Tongue (tissue), 1 donor: ENCODE measurements at regions not wholly inside any gene's neighbourhood (a gene's known extent, or its start where the extent isn't known, plus 50 kb on each side); places are given as distances from the start of the nearest gene placed in this dataset.

Experiments used
- DNase-seq: peaks from one replicate; pipeline ENCODE4 v3.0.0-alpha.2; 2015

DNA sequence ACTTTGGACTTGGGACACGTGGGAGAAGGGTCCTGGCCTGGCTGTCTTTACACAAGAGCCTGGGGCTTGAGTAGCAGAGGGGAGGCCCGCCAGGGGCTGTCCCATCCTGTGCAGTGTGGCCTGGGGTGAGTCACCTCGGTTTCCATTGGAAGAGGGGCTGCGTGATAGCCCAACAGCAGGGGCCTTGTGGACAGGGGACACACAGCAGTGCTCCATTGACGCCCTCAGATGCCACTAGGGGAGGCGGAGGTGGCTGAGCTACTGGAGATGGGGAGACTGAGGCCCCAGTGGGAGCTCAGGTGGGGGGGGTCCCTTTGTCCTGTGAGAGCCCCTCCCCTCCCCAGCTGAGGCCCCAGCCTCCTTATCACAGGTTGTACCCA, 50.0 kb upstream of the RNU6ATAC start:
- no peak for DNase-seq

- DNase-seq, result no peak
These were observed 50.5 kb upstream of the RNU6ATAC start for GRCh38 chr9:134214766-134215419.

DNA sequence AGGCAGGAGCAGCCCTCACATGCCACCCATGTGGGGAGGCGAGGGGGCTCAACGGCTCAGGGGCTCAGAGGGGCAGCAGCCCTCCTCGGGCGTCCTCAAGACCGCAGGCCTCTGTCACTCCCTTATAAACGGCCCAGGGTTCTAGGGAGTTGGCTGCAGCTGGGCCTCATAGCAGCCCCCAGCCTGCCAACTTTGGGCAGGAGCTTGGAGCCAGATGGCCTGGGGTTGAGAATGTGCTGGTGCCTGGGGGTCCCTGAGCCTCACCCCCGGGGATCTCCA, 51.0 kb upstream of the RNU6ATAC start:
- no peak for DNase-seq

GRCh38 chr9:134215699-134216448, 51.5 kb upstream of the RNU6ATAC start:
- peak; percentile 73 for DNase-seq

DNA sequence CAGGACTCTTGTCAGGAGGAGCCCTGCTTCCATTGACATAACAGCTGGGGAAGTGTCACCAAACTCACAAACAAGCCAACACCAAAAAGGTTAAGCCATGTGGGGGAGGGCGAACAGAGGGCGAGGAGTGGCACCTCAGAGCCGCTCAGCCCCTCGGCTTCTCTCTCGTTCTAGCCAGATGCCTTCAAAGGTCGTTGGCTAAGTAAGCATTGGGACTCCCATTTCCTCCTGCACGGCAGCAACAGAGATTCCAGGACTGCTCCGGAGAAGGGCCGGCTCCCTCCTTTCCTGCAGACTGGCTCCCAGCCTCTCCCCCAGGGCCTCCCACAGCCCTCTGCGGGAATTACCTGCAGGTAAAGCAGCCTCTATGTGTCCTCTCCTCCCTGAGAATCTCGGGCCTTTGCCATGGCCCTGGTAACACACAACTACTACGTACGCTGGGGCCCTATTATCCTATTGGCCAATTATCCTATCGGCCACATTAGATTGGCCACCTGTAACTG, 52.1 kb upstream of the RNU6ATAC start:
- peak; percentile 18 for DNase-seq

DNA sequence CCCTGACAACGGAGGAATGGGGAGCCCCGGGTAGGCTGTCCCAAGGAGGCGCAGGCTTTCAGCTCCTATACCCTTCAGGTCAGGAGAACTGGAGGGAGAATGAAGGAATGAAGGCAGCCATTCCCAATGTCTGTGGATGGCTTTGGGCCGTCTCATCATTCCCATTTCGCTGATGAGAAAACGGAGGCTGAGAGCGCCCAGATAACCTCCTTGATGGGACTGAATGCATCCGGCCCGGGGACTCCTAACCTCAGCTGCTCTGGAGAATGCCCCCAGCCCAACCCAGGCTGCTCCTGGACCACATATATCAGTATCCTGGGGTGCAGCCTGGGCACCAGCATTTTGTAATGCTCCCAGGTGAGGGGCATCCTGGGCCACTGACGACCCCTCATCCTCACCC, 52.6 kb upstream of the RNU6ATAC start:
- DNase-seq, result no peak

- DNase-seq, result no peak
These were observed 53.3 kb upstream of the RNU6ATAC start for GRCh38 chr9:134217431-134218210.

DNA sequence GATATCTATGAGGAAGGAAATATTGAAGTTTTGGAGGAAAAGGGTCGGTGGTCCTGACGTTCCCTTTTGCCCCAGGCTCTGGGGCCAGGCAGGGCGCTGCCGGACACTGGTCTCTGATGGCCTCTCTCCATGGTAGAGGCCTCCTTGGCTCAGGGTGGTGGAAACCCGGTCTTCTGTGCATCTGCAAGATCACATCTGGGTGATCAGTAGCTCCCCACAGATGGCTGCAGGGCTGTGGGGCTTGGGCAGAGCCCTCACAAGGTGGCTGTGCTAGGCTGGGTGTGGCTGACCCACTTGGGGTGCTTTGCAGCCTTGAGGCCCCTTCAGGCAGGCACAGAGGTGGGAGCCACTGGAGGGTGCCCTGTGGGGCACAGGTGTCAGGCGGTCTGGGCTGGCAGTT, 53.9 kb upstream of the RNU6ATAC start:
- no peak for DNase-seq

DNA sequence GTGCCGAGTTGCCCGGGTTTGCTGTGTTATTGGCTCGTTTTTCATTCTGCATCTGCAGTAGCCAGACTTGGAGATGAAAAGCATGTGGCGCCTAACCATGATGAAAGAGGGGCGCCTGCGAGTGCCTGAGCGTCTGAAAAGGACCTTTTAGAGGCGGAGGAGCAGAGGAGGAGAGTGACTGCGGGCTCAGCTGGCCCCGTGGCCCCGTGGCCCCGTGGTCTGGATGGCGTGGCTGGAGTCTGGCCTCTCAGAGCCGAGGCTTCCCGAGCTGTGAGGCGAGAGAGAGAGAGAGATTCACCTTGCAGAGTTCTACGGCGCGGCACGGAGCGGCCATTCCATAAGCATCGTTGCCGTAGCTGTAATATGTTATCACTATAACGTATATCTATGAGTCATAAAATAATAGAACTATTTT, 55.3 kb upstream of the RNU6ATAC start:
- no peak for DNase-seq

- no peak for DNase-seq
These were observed 55.9 kb upstream of the RNU6ATAC start for GRCh38 chr9:134220311-134220710.

DNA sequence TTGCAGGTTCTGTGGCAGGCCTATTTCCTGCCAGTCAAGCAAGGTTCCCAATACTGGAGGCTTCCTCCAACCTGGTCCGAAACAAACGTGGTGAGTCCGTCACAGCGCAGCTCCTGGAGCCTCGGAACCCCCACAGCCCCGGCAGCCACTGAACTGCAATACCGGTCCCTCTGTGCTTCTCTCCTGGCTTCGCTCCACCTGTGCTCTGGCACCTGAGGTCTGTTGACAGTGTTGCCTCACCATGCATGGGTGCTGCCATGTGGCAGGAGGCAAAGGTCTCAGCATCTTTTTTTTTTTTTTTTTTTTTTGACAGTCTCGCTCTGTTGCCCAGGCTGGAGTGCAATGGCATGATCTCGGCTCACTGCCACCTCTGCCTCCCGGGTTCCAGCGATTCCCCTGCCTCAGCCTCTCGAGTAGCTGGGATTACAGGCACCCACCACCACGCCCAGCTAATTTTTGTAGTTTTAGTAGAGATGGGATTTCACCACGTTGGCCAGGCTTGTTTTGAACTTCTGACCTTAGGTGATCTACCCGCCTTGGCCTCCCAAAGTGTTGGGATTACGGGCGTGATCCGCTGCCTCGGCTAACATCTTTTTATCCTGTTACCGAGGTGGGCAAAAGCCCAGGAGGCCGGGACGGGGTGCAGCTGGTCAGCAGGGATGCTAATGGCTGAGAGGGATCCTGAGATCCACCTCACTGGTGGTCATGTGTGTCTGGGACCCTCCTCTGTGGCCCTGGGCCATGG, 57.1 kb upstream of the RNU6ATAC start:
- no peak for DNase-seq

GRCh38 chr9:134222018-134222573, 57.7 kb upstream of the RNU6ATAC start:
- no peak for DNase-seq

DNA sequence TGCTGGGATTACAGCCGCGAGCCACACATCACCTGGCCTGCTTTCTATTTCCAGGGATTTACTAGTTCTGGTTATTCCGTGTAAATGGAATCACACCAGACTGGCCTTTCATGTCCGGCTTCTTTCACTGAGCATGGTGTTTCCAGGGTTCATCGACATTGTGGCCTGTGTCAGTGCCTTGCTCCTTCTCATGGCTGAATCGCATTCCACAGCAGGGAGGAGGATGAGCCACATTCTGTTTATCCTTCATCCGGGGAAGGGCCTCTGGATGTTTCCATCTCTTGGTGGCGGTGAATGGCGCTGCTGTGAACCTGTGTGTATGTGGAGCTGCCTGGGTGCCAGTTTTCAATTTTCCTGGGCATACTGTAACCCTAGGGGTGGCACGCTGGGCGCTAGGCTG, 58.7 kb upstream of the RNU6ATAC start:
- no peak for DNase-seq

DNA sequence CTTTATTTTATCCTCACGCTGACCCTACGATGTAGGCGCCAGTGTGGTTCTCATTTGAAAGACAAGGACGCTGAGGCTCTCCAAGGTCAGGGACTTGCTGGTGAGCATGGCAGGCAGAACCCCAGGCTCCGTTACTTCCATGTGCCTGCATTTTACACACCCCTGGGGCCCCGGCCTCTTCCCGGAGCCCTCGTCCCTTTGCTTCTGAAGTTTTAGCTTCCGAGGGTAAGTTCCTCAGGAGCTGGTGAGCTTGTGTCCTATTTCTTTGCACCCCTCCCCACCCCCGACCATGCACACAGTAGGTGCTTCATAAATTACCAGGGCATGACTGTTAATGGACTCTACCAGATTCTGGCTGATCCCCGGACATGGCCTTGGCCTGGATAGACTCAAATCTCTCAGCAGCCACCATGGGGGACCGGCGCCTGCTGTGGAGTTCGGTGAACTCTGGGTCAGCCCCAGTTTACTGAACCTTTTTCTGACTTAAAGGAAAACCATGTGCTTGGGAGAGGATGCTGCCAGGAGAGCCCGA, 59.3 kb upstream of the RNU6ATAC start:
- no peak for DNase-seq

GRCh38 chr9:134224127-134224526, 59.8 kb upstream of the RNU6ATAC start:
- DNase-seq, result no peak

DNA sequence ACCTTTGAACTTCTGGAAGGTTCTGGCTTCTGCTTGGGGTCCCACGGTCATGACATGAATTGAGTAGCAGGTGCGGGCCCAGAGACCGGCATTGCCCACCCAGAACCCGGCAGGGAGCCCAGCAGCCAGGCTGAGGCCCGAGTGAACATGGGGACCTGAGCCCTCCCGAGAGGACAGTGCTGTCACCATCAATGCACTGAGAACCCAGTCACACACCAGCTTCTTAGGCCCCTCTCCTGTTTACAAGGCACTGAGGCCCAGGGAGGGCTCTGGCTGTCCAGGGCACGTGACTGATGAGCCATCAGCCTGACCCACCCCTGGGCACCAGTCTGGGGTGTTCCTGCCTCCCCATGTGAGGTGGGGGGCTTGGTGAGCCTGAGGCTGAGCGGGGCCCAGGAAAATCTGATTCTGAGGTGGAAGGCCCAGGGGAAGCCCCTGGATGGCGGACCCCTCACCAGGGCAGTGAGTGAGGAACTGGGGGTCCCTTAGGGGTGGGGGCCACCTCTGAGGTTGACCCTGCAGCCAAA, 60.3 kb upstream of the RNU6ATAC start:
- DNase-seq, result no peak

- DNase-seq, result no peak
These were observed 60.8 kb upstream of the RNU6ATAC start for GRCh38 chr9:134225186-134225585.

- no peak for DNase-seq
These were observed 61.5 kb upstream of the RNU6ATAC start for GRCh38 chr9:134225816-134226215.

- DNase-seq, result no peak
These were observed 62.0 kb upstream of the RNU6ATAC start for GRCh38 chr9:134226221-134226930.

- DNase-seq, result no peak
These were observed 63.4 kb upstream of the RNU6ATAC start for GRCh38 chr9:134227451-134228411.
